HG03066 (cell line): ENCODE measurements at regions not wholly inside any gene's neighbourhood (a gene's known extent, or its start where the extent isn't known, plus 50 kb on each side); places are given as distances from the start of the nearest gene placed in this dataset.
A peak's percentile ranks its signal among the peaks of the same experiment; 100 is the strongest.
"Not testable (repeated sequence)": the region's sequence is repeated elsewhere in the genome, so short reads cannot be mapped to it uniquely, and the experiment has no call there.

Experiments used
- ATAC-seq: cut with Tn5 transposase; IDR thresholded peaks from one replicate; pipeline ENCODE4 v1.9.1; 2021; ENCODE audit warnings: low read depth; ENCODE audit not compliant: unreplicated experiment

DNA sequence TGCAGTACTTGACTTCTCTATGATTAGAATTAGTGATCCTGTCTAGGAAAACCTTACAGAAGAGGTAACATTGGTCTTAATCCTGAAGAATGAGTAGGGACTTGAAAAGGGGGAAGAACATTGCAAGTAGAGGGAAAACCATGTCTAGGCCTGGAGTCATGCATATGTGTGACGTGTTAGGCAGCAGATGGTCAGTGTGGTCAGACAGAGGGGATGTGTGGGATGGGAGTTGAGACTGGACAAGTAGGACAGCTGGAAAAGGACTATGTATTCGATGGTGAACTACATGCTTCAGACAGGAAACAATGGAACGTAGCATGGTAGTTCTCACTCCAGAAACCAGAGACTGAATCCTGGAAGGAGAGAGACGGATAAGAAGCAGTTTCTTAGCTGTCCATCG lies 235.6 kb upstream of the LRTM1 start:
- no peak for ATAC-seq

DNA sequence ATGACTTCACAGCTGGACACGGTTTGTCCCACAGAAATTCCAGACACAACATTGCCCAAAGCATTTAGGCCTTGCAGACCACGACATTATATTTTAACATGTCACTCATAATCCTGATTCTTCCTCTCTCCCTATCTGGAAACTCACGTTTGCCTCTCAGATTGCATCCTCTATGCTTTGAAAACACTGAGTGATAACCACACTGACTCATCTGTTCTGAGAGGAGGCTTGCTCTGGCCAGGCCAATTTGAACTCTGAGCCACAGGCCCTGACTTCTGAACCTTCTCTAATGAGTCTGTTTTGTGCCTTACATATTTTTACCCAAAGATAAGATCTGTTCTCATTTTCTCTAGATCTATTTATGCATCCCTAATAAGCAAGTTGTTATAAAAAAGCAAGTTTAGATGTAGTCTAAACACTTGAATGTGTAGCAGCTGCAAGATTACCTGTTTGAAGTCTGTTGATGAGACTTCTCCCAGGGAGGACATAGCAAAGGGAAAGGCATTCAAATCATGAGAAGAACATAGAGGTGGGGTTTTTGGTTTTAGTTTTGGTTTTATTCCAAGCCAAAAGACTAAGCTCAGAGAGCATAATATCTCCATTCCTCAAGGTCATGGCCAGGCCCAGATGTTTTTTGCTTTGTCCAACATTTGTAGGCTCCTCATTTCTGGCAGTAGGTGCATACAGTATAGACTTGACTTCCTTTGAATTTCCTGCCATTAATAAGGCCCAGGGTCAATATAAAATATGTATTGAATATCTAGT lies 234.4 kb upstream of the LRTM1 start:
- no peak for ATAC-seq

DNA sequence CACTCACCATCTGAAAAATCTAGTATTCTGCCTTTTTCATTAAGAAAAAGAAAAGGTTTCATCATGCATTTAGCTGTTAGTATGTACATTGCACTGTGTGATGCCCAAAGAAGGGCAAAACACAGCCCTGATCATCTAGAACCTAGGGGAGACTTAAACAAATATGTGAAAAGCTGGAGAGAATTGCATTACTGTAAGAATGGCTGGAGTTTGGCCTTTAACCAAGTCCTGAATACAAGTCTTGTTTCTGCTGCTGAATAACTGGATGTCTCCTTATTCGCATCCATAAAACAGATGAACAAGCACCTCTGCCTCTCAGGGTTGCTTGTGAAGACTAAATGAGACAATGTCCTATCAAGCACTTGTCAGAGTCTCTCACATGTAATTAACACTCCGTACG lies 233.4 kb upstream of the LRTM1 start:
- ATAC-seq, result no peak

DNA sequence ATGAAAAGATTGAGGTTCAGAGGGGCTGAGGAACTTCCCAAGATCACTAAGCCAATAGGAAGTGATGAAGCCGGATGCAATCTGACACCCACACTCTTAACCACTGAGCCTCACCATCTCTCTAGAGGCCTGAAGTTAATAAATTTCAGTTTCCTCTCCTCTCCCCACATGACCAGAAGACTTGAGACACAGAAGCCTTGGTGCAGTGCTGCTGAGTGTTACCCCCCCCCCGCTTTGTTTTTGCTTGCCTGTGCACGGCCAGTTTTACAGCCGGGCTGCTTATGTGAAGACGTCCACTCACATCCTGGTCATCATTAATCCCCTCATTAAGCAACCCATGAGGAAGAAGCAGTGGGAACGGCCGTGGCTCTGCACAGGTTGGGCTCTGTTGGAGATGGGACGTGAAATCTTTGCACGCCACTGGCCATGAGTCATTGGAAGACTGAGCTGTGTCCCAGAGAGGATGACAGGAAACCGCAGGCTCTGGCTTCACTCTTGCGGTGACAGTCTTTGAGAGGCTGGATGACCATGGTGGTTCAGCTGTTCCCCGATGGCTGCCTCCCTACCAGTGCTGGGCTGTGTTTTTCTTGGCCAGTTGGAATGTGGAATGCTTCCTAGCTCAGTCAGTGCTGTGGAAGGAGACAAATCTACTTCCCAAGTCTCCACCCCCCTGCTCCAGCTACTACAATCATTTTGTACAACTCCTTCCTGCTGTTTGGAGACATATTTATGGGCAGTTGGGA lies 232.6 kb upstream of the LRTM1 start:
- peak; percentile 96 for ATAC-seq

DNA sequence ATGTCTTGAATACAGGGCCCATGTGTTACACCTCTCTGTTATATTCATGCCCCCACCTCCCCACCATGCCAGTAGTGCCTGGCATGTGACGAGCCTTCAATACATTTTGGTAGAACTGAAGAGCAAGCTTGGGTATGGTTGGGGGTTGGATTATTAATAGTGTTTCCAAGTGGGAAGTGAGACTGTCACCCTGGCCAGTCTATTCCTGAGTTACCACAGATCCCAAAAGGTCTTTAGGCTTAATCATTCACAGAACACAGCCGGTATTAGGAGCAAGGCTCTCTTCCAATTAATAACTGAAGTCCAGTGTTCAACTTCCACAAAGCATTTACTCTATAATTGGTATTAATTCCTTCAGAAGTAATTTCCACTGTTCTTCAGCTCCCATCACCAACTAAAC lies 231.9 kb upstream of the LRTM1 start:
- ATAC-seq, result no peak

DNA sequence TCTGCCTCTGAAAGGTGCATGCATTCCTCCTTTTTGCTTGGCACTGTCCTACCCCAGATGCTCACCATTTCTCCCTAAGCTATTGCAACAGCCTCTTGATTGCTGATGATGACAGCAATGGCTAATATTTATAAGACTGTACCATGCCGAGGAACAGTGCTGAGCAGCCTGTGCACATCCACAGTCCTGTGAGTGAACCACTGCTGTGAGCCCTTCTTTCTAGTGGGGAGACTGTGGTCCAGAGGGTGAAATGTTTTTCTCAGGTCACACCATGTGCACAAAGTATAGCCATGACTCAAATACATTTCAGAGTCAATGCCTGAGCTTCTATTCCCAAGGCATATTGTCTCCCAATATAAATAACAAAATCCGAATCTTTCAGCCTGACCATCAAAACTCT lies 231.2 kb upstream of the LRTM1 start:
- ATAC-seq, result no peak

DNA sequence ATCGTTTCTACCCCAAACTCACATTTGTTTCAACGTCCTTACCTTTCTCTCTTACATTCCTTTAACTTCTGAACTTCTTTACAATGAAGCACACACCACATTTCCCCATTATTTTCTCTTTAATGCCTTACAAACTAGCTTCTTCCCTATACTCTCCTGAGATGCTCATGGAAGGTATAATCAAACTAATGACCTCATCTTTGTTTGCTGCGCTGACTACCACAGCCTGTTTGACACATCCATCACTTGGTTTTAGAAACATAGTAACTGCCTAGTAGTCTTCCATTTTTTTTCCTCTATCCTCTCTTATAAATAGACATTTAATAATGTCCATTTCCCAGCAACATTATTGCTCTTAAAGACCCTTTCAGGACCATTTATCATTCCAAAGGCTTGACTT lies 230.5 kb upstream of the LRTM1 start:
- ATAC-seq, result no peak

DNA sequence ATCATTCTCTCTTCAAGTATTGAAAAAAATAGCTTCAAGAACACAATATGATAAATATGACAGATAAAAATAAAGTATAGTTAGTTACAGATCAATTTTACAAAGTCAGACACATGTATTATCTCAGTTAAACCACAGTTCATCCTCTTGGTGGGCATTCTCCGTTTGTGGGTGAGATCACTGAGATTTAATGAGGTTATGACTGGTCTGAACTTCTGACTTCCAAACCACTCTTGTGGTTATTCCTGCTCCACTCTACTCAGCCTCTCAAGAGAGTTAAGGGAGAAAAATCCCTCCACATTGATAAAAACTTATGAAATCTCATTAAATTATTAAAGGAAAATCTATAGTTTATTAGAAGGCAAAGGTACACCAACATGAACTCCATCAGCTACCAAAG lies 229.9 kb upstream of the LRTM1 start:
- no peak for ATAC-seq

DNA sequence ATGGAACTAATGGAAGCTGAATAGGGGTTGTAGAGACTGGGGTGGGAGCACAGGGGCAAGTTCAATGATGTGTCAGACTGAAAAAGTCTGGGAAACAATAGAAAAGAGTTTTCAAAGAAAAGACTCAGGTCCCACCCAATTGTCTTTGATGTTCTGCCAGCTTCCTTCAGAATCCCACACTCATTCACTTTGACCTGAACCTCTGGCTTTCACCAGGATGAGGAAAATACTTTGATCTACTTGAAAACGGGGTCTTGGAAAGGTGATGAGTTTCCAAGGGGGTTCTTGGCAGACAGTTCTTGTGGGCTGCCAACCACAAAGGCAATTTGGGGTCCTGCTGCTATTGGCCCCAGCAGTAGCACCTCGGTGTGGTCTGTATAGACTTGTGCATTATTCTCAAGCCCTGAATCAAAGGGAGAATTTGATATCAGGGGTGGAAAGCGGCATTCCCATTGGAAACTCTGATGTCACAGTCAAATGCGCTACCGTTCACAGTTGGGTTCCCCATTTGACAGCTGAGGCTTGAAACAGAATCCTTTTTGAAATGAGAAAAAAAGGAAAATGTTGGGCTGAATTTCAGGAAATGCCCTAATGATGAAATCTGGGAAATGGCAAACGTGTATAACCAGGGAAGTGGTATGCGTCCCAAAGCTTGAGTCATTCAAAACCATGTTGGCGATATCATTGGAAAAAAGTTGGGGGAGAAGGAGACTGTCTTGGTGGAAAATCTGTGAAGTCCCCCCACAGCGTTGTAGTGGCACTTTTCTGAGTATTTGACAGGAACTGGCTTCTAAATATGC lies 229.2 kb upstream of the LRTM1 start:
- no peak for ATAC-seq

DNA sequence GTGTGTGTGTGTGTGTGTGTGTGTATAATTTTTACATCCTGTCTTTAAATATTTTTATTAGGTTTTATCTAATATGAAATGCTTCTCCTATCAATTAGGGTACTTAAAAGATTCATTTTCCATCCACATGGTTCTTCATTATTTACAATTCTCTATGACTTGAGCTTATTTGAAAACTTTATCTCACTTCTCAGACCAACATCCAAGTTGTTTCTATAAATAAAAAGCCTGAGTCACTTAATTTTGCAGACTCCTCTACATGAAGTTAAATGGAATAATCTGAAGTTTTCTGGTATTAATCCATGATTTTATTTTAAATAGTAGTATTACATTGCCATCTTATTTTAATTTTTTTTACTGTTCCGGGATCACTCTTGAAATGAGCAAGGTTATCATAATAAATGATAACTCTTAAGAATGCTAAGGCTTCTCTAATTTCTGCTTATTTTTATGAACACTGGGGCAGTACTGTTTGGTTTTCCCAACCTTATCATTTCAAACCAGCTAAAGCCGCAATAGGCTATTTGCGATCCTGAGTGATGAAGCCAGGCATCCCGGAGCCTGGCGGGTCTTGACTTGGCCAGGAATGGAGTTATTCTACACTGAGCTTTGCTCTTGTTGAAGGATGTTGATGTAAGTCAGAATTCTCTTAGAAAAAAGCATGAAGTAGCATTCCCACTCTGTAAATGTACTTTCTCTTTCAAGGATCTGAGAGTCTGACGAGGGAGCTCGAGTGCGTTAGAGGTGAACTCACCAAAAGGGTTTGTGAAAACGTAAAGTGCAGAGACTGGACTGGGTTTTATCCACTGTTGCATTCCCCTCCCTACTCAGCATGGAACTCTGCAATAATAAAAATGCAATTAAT lies 220.2 kb upstream of the LRTM1 start:
- no peak for ATAC-seq

DNA sequence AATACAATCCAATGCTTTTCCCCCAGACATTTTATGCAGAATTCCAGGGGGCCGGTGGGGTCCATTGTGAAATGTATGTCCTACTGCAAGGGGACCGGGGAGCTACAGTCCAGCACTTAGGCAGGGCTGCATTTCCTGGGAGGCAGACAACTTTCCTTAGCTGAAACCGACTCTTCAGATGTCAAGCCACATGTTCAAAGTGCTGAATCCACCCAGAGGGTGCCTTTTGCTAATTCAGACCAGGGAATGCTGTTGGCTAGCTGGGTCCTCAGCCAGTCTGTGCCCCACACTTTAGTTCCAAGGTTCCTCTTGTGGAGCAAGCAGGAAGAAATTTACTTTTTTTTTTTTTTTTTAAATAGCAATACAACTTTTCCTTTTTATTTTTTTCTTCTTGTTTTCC lies 219.5 kb upstream of the LRTM1 start:
- ATAC-seq, result no peak

DNA sequence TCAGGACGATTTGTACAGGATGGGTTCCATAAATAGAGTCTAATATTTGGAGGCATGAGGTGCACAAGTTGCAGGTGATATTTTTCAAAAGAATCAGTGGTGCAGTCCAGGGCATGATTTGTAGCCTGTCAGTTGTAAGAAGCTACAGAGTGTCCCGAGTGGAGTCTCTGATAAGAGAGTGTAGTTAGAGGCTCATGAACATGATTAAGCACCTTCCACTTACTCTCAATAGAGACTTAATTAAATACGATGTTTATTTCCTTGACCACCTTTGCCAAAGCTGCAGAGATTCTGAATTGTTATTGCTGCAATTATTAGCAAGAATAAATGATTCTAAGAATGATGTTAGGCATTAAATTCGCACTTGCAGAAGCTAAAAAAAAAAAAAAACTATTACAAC lies 218.4 kb upstream of the LRTM1 start:
- no peak for ATAC-seq

DNA sequence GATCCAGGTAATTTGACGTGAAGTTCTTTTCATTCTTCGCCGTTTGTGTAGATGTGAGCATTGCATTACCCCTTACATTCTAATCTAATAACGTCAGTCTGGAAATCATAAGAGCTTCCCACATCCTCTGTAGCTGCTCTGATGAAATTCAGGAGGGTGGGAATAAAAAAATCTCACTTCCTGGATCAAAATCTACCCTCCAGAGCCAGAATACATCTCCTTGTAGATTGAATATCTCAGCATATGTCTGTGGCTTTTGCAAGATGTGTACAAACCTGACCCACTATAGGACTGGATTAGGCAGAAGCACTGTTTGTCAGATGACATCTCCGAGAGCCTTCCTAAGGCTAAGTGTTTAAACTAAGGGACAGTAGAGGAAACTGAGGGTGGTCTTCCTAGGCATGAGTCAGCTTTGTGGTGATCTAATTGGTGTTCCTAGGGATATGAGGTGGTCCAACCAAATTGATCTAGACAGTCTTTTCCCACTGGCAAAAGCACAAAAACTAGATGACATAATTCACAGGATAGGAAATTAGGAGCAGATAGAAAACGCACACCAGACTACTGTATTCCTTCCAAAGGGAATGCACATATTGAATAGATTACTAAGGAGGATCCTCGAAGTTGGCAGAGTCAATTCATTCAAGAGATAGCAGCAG lies 216.3 kb upstream of the LRTM1 start:
- no peak for ATAC-seq

DNA sequence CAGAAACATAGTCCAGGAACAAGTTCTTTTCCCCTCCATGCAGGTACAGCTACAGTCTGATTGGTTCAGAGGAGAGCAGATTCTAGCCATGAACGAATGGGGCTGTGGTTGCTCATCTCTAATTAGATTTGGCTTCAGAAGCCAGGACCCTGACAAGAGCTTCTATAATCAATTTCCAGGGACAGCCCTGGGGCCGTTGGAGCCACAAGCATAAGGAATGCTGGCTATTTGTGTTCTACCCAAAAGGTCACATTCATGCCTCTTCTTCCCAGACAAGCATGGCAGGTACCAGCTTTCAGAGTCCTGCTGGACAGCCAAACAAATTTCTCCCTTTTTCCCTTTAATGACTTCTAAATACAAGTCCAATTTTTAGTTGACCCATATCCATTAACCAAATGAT lies 215.5 kb upstream of the LRTM1 start:
- ATAC-seq, result no peak

DNA sequence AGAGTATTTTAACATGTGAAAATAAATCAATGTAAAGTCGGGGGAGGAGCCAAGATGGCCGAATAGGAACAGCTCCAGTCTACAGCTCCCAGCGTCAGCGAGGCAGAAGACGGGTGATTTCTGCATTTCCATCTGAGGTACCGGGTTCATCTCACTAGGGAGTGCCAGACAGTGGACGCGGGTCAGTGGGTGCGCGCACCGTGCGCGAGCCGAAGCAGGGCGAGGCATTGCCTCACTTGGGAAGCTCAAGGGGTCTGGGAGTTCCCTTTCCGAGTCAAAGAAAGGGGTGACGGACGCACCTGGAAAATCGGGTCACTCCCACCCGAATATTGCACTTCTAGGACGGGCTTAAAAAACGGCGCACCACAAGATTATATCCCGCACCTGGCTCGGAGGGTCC lies 208.4 kb upstream of the LRTM1 start:
- not testable (repeated sequence) for ATAC-seq

DNA sequence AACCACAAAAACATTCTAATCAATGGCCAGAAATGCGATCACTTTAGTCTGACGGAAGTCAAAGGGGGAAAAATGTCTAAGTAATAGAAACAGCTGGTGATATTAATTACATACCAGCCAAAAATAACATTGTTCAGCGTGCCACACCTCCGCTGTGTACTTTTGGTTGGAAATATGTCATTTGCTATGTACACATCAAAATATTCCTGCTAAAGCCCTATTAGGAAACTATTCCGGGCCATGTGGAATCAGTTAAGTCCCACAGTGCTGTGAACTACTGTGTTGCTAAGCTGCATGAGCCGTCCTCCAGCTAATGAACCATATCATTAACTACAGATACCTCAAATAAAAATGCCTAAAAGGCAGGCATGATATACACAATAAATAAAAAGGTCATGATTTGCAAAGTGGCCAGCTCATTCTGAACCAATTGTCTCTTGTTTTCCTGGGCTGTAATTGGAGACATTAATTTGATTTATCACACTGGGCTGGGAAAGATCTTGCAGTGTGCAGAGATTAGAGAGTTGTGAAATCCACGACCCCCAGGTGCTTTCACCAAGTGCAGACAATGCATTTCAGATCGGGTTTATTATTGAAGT lies 200.5 kb upstream of the LRTM1 start:
- no peak for ATAC-seq

DNA sequence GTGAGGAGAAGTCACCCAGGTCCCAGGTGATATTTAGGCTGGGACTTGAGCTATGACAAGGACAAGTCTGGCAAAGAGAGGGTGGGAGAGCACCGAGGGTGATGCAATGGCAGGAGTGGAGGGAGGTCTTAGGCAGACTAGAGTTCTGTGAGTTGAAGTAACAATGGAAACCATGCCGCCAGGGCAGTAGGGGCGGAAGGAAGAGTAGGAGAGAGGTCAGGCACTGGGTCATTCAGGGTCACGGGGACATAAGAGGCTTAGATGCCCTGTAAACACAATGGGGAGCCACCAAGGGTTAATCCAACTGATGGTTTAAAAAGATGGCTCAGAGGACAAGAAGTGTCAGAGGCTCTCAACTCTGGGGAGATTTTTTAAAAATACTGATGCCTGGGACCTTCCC lies 199.7 kb upstream of the LRTM1 start:
- ATAC-seq, result no peak

DNA sequence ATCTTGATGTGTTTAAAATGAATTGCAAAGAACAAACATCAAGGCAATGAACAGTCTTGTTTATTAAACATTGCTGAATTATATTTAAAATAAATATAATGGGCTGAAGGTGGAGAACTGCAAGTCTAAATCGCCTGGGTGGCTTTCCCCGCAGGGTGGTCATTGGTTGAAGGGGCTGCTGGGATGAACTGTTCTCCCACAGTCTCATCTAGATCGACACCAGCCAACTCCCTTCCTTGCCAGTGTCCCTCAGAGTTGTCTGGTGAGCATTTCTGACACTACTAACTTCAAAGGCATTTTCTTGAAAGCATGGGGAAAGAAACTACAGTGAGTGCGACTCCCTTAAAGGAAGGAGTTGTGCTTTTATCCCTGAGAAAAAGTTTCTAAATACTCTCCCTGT lies 196.5 kb upstream of the LRTM1 start:
- no peak for ATAC-seq
